Activated CD4-positive, alpha-beta T cell treated with anti-CD3 and anti-CD28 coated beads, Interleukin-2, amount 50 U/mL, for 24 hours (primary cell): ENCODE measurements at regions not wholly inside any gene's neighbourhood (a gene's known extent, or its start where the extent isn't known, plus 50 kb on each side); places are given as distances from the start of the nearest gene placed in this dataset.

Experiments used
- DNase-seq, 2 donors: peaks; one replicate each; pipeline ENCODE4 v3.0.0-alpha.2; 2020; ENCODE audit warnings: low read depth in 1 of 2, low spot score in 1 of 2

DNA sequence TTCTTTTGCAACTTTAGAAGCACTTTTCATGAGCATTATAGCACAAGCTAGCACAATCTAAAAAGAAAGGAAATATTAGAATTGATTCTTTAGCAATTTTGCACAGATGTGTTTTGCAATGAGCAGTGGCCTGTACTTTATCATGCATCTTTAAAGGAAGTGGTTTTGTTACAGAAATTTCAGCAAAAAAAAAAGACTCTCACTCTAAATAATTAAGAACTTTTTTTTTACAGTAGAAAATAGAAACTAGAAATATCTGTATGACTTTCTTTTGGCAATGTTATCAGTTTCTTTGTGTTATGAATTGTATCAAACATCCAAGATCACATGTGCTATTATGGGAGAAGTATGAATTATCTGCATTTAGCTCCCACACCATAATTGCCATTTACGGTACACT, 195.7 kb upstream of the KLF6 start:
- no peak for DNase-seq

DNA sequence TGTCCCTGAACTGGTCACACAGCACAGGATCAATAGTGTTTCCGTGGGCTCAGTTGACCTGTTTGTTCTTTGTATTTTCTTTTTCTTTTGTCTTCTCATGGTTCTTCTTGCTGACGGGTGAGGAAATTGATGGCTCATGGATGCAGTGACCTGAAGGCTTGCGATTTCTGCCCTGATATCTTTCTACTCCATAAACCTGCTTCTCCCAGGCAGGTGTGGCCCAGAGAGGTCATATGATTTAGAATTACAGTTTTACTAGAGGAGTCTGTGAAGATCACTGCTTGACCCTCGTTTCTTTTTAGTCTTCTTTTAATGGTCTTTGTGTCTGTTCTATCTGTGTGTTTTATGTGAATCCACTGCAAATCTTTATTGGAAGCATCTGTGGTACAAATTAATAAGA, 195.1 kb upstream of the KLF6 start:
- DNase-seq = no peak

DNA sequence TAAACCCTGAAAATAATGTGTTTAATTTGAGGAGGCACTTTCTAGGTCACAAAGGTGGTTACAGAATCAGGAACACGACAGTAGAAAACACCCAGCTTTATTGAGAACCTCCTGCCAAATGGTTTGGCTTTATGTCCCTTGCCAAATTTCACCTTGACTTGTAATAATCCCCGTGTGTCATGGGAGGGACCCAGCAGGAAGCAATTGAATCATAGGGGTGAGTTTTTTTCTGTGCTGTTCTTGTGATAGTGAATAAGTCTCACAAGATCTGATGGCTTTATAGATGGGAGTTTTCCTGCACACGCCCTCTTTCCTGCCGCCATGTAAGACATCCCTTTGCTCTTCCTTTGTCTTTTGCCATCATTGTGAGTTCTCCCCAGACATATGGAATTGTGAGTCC, 193.8 kb upstream of the KLF6 start:
- DNase-seq = peak in 1 of 2 donors; percentile 3

GRCh38 chr10:3978174-3978573, 193.2 kb upstream of the KLF6 start:
- no peak for DNase-seq

GRCh38 chr10:3977761-3978160, 192.8 kb upstream of the KLF6 start:
- no peak for DNase-seq

DNA sequence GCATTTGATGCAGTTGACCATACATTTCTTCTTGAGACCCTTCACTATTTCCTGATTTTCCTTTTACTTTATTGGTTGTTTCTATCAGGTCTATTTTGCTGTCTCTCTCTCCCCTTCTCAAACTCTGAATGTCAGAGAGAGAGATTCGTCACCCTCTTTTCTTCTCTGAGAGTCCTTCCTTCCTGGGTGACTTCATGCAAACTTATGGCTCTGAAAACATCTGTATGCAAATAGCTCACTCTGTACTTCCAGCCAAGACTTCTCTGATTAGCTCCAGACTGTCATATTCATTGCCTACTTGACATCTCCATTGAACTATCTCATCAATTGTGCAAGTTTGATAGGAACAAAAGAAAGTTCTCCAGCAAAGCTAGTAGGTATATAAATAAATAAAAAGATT, 191.7 kb upstream of the KLF6 start:
- DNase-seq = no peak

GRCh38 chr10:3976171-3976570, 191.2 kb upstream of the KLF6 start:
- DNase-seq = no peak

DNA sequence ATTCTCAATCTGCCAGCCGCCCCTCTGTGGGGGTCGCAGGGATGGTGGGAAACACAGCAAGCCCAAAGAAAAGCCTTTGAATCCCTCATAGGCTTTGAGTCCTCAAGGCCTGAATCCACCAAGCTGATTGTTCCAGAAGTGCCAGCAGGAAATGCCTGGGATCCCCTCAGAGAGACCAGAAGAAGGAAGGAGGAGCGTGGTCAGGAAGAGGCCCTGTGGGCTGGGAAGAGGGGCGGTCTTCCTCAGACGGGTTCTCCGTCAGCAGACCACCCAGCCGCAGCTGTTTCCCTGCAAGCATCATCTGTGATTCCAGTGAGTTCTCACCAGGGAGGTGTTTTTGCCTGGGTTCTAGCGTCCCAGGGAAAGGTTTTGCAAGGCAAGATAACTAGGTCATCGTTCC, 190.0 kb upstream of the KLF6 start:
- no peak for DNase-seq

- DNase-seq = no peak
These were observed 187.7 kb upstream of the KLF6 start for GRCh38 chr10:3972460-3973301.

DNA sequence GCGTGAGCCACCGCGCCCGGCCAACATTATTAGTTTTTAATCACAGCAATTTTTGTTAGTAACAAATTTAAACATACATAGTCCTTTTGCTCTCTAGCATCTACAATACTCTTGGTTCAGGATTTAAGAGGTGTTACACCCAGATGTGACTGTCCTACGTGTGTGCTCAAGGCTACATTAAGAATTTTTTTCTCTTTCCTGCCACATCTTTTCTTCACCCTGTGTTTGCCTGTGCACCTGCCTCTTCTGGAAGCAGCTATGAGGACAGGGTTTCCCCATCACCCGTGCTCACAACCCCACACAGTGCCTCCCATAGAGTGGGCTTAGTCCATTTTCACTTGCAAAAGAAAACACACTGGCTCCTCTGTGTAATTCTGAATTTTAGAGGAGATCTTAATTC, 186.7 kb upstream of the KLF6 start:
- no peak for DNase-seq

GRCh38 chr10:3969876-3970666, 185.1 kb upstream of the KLF6 start:
- no peak for DNase-seq

GRCh38 chr10:3968727-3969126, 183.7 kb upstream of the KLF6 start:
- DNase-seq = no peak

DNA sequence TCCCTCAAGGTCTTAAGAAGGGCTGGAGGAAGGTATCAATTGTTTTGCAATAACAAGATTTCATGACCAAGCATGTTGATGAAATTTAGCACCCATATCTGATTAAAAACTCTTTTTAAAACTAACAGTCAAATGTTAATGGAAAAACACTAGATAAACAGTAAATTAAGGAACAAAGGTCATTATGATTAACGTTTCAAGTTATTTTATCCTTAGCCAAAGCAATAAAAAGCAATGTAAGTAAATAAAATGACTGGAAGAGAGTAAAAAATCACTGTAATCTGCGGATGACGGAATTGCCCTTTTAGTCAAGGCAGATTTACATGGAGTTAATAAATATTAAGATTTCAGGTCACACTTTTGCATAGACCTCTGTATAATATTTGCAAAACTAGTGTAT, 179.5 kb upstream of the KLF6 start:
- DNase-seq = no peak

DNA sequence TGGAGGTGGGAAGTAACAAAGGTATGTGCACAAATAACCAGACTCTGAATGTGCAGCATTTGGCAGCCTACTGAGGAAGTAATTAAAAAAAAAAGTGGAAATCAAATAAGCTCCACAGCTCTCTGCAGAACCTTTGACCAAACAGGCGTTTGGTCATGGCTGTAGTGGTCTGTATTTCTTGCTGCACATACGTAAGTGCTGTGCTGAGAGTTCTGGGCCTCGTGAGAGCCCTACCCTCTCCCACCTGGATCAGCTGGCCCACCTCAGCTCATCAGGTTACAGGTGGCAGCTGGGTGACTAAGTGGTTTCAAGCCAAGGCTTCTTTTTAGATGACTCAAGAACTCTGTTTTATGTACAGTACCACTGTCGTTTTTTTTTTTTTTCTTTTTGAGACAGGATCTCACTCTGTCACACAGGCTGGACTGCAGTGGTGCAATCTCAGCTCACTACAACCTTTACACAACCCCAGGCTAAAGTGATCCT, 178.2 kb upstream of the KLF6 start:
- DNase-seq = no peak

DNA sequence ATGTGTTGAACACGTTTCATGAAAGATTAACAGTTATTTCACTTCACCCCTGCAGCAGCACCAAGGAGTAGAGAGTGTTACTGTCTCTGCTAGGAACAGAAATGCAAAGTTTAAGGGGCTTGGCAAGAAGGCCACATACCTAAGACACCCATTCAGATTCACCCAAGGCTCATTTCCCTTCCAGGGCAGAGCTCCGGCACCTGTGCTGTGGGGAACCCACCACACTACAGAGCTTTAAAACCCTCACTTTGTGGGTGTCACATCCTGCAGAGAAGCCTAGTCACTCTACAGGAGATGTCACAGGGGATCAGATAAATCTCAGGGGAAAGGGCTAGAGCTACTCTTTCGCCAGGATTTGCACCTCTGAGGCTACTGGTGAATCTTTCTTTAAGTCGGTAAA, 176.1 kb upstream of the KLF6 start:
- peak in 1 of 2 donors; percentile 22 for DNase-seq

DNA sequence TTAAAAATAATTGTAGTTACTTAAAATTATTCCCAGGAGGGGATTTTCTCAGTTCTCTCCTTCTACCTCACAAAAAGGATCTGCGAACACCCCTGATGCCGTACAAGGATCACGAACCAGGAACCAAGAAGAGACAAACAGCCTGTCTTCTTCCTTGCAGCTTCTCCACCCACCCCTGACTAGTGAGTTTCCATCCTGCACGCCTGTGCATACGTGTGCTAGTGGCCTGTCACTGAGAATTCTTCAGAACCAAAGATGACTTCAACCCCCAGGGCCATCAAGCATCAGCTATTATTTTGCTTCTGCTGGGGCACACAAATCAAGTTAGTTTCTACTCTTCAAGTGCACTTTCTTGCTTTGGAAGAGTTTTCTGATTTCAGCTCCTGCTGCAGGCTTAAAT, 175.5 kb upstream of the KLF6 start:
- DNase-seq = no peak

DNA sequence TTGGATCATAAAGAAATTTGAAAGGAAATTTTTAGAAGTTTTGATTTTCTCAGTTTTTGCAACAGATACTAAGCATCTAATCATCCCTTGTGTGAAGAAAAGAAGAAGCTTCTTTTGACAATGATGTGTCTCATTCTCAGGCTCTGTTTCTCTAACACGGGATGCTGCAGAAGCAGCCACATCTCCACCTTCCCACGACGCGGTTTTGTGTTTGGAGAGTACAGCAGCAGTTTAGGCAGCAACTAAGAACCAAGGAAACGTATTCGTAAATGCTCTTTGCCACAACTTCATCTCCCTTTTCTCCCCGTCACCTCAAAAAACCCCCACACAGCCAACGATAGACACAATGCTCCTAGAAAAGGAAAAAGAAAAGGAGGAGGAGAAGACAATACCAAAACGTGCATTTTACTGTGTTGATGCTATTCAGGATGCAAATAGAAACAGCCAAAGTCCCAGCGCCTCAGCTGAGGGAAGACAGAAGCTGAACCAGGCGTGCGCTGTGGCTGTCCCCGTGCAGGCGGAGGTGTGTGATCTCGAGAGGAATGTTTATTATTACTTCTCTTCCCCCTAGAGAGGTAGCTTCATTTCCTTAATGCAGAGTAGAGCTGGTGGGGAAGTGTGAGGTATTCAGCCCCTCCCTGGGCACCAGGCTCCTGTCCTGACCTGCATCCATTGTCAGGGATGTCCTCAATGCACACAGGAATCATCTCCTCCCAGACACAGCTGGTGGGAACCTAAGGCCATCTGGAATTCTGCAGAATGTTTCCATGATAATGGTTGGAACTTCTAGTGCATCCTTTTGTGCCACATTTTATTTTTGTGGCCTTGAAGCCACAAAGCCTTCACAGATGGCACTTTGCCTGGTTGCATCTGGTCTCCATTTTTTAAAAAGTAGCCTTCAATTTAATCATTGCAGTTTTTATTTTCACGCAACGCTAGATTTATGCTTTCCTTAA, 174.6 kb upstream of the KLF6 start:
- no peak for DNase-seq

DNA sequence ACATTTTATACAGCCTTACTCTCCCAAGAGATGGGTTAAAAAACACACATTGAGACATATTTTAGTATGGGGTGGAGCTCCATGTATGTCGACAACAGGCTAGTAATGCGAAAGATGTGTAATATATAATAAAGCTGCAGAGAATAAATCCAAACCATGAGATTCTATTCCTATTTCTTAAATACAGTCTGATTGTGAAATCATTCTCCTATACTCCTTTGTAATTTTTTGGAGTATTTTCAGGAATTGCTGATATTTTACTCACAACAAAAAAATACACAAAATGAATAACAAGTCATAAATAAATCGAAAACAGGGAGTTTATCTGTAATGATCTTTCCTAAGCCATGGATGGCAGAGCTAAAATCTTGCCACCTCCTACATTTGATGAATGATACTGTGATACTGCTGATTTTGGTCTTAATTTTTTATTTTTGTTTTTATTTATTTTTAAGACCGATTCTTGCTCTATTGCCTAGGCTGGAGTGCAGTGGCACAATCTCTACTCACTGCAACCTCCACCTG, 173.5 kb upstream of the KLF6 start:
- DNase-seq = no peak

DNA sequence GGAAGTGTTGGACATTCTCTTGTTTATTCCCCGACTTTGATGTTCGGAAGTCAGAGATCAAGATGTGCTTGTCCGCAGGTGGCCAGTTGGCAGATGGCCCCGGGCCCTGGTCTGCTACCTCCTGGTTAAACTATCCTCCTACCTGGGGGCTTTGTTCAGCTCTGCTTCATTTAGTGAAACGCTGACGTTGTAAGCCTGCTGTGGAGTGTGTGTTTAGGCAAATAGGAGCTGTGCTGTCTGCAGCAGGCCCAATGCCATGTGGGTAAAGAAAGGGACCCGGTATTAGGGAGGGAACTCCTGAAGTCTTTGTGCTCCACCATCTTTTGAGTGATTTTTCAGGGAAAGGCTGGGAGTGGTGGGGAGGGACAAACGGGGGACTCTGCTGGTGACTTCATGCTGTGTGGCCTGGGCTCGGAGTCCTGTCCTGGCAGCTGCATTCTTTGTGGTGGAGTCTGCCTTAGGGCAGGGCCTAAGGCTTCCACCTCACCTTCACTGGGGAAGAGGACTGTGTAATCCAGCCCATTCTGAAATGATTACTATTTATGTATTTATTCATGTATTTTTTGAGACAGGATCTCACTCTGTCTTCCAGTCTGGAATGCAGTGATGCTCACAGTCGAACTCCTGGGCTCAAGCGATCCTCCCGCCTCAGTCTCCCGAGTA, 171.1 kb upstream of the KLF6 start:
- no peak for DNase-seq

DNA sequence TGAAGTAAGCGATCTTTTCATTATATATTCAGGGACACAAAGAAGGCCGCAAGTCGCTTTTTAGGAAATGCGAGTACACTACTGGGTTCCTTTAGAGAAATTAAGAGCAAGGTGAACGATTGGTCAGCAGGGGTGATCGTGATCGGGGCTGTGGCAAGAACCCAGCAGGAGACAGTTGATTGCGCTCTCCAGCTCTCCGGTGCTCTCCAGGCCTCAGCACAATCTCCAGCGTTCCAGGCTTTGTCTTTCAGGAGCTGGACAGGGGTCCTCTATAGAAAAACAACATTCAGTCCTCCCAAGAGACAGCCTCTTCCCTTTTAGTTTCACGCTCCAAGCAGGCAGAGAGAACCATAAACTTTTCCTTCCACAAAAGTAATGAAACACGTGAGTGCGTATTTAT, 170.5 kb upstream of the KLF6 start:
- no peak for DNase-seq

GRCh38 chr10:3954615-3955014, 169.6 kb upstream of the KLF6 start:
- DNase-seq = no peak
